Mucosa of gallbladder (tissue), 1 donor: ENCODE measurements at regions not wholly inside any gene's neighbourhood (a gene's known extent, or its start where the extent isn't known, plus 50 kb on each side); places are given as distances from the start of the nearest gene placed in this dataset.

Source experiments
- DNase-seq: peaks from one replicate; pipeline ENCODE4 v3.0.0-alpha.2; 2020; ENCODE audit warnings: low spot score
- donor health status: DM: no; HTN: no; CAD: no.

DNA sequence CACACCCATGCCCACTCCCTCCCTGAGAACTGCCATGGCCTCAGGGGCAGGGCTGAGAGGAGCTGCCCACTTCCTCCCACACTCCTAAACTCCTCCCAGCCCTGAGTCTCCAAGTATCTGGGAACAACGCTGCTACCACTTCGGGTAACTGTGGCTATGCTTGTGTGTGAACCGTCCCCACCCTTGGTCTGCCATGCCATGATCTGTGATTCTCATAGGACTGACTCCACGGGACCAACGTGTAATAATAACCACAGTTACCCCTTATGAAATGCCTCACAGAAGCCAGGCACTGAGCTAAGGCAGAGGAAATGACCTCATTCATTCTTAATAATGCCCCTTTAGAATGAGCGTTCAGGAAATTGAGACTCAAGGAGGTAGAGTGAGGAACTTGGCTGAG is 103.9 kb upstream of the SMIM23 start:
- no peak for DNase-seq

DNA sequence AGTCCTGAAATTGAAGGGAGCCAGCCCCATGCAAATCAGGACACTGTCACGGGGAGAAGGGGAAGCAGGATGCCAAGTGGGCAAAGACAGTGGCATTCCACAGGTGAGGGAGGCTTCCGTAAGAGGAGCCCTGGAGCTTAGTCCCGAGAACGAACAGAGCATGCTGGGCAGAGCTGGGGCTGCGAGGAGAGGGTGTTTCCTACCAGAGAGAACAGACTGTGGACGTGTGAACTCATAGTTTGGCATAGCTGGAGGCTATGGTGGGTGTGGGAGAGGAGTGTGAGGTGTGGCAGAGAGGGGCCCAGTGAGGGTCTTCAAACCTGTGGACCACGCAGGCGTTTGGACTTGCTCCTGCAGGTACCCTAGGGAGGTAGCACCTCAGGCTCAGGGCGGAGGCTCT is 102.8 kb upstream of the SMIM23 start:
- DNase-seq = no peak

DNA sequence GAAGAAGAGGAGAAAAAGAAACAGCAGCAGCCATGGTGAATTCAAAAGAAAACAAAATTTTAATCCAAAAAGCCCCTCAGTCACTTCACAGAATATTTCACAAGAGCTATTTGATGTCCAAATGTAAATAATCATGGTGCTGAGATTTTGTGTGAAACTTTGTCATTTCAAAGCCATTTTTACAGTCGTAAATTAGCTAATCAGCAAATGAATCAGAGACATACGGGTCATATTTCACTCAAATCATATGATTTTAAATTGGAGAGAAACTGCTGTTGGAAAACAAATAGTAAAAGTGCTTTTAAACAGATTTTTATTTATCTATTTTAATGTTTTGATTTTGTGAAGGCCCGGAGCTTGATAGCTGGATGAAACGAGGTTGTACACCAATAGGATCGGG is 101.4 kb upstream of the SMIM23 start:
- no peak for DNase-seq

DNA sequence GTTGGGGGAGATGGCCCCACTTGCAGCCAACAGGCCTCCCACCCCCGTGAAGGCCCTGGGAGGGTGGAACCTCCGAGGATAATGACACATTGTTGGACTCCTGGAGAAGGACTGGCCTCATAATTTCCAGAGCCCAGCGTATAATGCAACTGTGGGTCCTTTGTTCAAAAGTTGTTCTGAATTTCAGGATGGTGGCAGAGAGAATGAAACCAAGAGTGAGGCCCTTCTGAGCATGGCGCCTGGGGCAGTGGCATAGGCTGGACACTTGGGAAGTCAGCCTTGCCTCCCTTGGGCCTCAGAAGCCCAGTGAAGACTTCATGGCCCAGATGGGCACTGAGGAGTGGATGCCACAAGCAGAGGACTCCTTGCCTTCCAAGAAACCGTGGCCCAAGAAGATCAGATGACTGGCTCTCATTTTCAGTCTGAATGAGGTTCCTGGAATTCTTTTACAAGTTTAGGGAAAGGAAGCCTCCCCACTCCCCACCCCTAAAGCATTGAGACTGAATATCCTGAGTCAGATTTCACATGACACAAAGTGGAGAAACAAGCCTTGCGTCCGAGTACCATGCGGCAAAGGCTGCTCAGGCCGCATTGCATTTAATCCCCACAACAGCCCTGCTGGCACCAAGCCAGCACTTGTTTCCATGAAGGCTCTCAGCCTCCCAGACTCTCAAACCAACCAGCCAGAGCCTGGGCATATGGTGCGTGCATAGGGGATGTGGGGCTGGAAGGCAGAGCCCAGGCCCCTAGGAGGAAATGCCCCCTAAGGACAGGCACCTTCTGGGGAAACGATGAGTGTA is 96.7 kb upstream of the SMIM23 start:
- DNase-seq = no peak

DNA sequence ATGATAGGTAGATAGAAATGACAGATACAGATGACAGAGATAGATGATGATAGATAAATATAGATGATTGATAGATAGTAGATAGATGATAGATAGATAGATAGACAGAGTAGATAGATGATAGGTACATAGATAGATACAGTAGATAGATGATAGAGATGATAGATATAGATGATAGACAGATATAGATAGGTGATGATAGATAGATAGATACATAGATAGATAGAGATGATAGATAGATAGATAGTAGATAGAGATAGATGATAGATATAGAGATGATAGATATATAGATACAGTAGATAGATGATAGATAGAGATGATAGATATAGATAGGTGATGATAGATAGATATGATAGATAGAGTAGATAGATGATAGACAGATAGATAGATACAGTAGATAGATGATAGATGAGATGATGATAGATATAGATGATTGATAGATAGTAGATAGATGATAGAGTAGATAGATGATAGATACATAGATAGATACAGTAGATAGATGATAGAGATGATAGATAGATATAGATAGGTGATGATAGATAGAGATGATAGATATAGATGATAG is 95.7 kb upstream of the SMIM23 start:
- no peak for DNase-seq

DNA sequence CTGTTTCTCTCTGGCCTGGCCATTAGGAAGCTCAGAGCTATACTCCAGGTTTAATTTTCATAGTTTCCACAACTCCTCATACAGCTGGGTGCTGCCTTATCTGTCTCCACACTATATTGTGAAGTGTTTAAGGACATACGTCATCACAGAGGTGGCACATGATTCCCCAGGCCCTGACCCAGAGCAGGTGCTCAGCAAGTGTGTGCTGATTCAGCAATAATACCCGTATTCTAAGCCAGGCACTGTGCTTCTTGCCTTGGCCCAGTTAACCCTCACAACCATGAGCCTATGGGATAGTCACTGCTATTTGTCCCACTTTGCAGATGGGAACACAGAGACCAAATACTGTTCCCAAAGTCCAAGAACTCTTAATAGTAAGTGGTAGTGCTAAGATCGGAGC is 93.5 kb upstream of the SMIM23 start:
- DNase-seq = no peak

DNA sequence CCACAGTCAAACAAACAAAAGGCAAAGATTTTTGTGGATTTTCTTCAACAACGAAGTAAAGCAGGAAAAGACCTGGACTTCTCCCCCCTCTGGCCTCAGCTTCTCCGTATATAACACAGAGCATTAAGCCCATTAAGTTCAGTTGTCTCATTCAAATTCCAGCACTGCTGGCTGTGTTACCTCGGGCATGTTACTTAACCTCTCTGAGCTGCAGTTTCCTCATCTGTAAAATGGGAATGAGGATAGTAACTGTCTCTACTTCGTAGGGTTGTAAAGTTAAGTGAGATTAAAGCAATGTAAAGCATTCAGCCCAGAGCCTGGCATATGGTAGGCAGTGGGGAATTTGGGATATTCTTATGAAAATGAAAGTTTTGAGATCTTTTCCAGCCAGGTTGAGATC is 92.7 kb upstream of the SMIM23 start:
- DNase-seq = no peak

DNA sequence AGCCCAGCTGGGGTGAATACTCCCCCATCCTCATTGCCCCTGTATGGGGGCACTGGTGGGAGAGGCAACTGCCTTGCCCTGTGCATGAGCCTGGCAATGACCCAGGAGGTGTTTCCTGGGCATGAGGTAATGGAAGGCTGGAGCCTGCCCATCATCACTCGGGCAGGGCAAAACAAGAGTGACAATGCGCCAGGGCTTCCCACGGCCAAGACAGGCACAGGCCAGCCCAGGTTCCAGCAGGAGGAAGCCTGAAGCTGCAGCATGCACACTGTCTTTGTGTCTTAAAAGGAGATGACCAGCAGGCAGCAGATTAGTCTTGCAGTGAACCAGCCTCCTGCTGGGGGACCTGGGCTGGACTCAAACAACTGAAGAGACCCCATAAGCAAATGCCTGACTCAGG is 92.2 kb upstream of the SMIM23 start:
- no peak for DNase-seq

DNA sequence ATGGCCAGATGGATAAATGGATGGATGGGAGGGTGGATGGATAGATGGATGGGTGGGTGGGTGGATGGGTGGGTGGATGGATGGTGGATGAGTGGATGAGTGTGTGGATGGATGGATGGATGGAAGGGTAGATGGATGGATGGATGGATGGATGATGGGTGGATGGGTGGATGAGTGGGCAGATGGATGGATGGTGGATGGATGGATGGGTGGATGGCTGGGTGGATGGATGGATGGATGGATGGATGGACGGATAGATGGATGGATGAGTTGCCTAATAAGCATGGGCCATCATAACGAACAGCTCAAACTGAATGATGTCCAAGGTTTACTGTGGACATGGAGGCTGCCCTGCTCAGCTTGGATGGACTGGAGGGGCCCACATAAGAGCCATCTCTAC is 89.8 kb upstream of the SMIM23 start:
- no peak for DNase-seq

DNA sequence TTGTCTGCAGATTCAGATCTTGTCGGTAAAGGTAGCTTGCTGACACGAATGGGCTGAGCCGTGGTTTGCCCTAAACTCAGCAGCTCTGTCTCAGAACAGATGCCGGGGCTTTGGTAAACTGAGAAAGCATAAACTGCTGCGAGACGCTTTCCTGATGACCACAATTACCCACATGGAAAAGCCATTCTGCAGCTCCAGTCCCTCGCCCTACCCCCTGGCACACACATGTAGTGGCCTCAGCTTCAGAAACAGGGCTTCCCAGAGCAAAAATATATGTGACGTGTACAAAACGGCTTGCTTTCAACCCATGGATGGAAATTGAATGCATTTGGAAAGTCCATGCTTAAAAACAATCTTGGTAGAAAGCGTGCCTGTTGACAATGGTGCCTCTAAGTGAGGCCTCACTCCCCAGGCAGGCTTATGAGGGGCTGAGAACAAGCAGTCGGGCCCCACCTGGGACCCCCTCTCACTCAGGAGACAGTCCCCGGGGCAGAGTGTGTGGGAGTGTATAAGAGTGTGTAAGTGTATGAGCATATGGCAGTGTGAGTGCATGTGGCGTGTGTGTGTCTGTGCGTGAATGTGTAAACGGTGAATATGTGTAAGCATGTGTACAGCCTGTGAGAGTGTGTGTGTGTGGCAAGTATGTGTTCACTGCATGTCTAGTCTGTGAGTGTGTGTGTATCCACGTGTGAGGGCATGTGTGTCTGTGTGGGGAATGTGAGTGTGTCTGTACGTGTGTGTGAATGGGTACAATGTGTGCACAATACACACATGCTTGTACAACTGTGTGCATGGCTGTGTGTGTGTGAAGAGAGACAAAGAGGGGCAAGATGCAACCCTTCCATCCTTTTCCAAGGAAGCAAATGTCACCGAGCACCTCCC is 88.2 kb upstream of the SMIM23 start:
- DNase-seq = no peak

DNA sequence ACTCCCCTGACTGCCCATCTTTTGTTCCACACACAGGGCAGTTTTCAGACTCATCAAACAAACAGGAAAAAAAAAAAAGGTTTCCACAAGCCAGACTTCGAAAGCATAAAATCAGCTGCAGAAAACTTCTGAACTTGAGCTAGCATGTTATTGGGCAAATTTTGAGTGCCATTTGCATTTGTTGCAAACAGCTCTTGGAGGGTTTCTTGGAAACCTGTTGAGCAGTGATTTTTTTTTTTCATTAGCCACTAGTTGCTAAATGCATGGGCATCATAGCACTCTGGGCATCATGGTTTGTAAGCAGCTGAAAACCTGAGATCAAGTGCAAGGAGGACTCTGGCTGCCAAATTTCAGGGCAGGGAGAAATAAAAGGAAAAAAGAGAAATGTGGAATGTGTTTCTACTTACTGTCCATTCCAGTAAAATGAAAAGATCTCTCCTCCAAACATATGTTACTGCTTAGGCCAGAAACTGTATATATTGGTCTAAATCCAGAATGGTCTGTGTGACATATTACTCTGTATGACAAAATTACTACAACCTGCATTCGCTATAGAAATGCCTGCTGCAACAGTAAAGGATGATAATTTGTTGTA is 85.2 kb upstream of the SMIM23 start:
- DNase-seq = no peak

DNA sequence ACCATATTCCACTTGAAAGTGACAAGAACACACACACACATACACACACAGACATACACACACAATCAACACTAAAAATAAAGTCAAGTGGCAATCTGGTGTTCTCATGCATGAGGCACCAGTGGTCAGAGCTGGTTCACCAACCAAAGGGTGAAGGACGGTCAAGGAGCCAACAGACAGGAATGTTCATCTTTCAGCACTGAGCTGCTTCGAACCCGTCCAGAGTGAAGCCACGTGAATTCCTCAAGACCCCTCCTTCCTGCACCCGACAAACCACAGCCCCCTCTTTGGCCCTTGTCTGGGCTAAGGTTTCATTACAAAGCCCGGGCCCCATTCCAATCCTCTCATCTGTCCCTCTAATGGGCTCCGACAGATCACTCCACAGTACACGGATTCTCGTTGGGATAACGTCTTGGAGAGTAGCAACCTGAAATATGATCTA is 84.5 kb upstream of the SMIM23 start:
- DNase-seq = no peak

DNA sequence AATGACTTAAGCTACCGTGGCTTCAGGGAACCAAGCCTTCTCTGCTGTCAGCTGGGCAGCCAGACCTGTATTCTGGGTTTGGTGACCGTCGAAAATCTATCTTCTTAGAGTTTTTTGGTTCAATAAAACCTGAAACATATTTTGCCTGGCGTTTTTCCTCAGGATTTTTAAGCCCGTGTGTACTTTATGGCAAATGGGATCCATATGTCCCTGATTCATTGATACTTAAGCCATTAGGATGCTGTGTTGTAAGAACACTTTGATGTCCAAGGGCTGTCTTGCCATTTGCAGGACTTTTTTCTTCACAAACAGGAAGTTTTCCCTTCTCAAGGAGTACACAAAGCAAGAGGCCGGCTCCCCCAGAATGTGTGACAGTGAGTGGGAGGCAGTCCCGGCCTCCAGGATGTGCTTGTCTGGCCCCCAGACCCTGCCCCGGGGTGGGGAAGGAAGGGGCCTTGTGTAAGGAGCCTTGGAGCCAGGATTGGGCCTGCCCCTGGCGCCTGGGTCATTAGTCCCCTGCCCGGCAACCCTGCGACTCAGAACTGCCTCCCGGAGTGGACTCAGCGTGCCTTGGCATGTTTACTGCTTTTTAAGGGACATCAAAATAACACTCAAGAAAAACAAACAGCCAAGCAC is 83.4 kb upstream of the SMIM23 start:
- DNase-seq = no peak

DNA sequence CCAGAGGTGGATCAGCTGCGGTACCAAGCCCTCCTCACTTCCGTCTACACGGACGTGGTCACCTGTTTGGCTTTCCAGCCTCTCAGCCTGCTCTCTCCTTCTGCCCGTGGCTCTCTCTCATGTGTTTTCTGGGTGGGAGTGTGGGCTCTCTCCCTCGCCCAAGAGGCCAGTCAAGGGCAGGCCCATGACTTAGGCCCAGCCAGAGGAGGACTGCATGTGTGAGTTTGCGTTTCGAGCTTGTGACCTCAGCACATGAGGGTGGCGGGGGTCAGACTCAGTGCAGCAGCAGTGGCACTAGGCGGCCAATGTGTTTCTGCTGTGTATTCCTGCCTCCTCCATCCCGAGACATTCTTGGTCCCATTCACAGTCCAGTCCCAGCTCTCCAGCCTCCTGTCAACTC is 82.5 kb upstream of the SMIM23 start:
- DNase-seq = no peak

DNA sequence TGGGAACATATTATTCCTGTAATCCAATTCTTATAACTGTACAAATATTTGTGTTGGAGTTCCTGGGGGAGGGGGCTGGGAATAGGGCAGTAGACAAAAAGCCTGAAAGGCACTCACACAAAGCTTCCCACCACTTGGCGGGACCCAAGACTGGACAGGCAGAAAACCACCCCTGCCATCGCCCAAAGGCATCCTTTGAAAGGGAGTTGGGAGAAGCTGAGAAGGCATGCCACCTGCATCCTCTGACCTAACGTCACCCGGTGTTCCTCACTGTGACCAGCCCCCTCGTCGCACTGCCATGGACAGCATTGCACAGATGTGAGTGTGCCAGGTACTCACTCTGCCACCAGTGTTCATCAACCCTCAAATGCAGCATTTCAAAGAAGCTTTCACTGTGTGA is 80.6 kb upstream of the SMIM23 start:
- DNase-seq = no peak

DNA sequence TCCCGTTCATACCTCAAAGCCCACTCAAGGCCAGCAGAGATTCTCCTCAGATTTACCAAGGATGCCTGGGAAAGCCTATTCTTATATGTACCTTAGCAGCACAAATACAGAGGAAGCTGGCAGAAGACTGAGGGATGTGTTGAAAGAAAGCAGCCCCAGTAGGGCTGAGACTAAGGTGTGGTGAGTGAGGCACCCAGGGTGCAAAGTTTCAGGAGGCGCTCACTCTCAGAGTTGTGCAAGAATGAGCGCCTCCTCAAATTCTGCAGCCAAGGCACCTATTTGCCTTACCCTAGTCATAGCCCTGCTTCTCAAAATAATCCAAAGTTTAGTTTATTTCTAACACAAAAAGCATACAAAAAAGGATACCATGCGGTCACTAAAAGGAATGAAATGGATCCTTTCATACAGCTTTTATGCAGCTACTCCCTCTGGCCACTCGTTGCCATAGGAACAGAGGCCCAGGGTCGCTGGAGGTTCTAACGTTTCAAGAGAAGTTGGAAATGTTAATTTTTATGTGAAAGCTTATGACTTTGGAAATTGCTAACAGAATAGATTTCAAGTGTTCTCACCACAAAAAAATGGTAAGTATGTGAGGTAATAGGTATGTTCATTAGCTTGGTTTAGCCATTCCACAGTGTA is 79.7 kb upstream of the SMIM23 start:
- no peak for DNase-seq

DNA sequence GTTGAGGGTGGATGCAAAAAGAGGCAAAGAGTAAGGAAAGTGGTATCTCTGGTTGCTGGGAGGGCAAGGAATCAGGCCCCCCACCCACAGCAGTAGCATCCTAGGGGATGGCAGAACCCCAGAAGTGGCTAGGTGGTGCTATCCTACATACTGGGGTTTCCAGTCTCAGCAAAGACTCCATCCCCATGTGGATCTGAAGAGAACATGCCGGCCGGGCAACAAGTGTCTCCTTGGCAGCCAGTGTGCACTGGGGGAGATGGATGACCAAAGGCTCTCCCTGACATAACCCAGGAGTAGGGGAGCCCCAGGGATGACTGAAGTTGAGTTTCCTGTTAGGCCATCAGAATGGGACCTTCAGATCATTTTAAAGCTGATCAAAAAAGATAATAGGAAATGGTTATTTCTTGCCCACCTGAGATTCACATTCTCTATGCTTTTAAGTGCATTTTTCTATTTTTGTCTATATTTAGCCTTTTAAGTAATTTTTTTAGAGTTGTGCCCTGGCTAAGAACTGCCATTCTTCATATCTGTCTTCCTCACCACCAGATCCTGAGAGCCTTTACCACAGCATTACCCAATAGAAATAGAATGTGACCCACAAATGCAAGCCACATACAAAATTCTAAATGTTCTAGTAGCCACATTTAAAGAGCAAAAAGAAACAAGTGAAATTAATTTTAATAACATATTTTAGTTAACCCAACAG is 78.7 kb upstream of the SMIM23 start:
- peak; percentile 8 for DNase-seq

DNA sequence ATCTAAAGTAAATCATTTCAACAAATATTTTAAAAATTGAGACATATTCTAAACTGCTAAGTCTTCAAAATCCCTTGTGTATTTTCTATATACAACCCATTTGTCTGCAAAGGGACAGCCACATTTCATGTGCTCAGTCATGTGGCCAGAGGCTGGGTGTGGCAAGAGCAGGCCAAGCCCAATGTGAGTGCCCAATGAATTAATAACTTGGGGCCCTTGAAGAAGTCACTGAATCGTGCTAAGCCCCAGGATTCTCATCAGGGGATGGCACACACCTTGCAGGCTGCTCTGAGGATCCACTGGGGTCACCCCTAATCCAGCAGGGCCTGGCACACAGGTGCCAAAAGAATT is 78.2 kb upstream of the SMIM23 start:
- DNase-seq = no peak

DNA sequence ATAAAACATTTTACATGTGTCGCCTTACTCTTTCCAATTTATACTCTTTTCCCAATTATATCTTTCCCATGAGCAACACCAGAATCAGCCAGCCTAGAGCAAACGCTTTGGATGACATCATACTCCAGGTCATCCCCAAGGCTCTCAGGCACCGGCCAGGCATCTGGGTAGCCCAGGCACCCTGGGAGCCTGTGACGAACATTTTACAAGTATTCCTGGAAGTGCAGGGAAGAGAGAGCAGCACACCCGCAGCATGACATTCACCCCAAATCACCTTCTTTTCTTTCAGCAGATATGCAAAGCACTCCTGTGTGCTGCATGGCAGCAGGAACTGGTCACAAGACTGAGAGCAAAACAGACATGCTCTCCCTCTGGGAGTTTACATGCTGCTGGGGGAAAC is 75.7 kb upstream of the SMIM23 start:
- peak; percentile 2 for DNase-seq

DNA sequence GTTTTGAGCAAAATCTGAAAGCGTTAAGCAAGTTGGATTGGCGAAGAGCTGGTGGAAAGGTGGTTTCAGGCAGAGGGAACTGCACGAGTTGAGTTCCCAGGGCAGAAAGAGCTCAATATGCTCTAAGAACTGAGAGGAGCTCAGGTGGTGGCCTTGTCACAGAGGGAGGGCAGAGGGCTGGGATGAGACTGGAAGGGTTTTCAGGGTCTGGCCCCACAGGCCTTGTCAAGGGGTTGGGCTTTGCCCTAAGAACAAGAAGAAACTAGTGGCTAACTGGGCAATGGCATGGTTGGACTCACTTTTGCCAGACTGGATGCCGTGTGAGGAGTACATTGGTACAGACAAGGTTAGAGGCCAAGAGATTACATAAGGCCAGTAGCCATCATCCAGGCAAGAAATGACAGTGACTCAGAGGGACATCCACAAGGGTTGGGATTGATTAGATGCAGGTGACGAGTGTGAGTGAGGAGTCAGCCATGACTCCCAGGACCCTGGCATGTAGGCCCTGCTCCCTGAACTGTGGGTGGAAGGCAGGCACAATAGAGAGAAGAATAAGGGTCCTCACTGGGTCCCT is 75.1 kb upstream of the SMIM23 start:
- no peak for DNase-seq

DNA sequence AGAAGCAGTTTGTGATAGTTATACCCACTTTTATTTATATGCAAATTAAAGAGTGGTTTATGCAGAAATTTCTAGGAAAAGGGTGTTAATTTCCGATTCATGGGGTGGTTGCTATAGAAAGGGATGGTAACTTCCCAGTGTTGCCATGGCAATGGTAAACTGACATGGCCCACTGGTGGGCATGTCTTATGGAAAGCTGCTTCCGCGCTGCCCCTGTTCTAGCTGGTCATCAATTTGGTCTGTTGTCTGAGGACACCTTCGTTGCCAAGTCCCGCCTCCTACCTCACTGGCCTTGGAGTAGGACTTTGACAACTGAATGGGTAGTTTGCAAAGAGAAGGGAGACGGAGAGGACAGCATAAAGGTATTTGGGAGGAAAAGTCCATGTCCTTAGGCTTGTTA is 74.0 kb upstream of the SMIM23 start:
- DNase-seq = no peak
